ENCODE measurements at regions not wholly inside any gene's neighbourhood (a gene's known extent, or its start where the extent isn't known, plus 50 kb on each side); places are given as distances from the start of the nearest gene placed in this dataset.

DNA sequence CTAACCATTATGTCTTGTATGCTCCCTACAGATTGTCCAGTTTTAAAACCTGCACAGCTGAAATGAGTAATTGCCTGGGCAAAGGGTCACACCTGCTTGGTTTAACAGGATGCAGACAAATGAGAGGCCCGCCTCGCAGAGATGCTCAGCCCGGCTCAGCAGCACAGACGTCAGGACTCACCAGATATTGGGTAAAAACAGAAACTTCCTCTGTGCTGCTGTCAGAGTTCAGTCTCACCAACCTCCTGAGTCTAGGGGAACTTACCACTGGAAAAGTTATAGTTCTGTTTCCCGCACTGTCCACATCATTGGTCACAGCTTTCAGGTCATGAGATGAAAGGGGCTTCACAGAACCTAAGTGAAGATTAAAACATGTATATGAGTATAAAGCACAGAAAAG lies 152.5 kb downstream of the ESM1 start:
- TF ChIP-seq, protein P1, sequence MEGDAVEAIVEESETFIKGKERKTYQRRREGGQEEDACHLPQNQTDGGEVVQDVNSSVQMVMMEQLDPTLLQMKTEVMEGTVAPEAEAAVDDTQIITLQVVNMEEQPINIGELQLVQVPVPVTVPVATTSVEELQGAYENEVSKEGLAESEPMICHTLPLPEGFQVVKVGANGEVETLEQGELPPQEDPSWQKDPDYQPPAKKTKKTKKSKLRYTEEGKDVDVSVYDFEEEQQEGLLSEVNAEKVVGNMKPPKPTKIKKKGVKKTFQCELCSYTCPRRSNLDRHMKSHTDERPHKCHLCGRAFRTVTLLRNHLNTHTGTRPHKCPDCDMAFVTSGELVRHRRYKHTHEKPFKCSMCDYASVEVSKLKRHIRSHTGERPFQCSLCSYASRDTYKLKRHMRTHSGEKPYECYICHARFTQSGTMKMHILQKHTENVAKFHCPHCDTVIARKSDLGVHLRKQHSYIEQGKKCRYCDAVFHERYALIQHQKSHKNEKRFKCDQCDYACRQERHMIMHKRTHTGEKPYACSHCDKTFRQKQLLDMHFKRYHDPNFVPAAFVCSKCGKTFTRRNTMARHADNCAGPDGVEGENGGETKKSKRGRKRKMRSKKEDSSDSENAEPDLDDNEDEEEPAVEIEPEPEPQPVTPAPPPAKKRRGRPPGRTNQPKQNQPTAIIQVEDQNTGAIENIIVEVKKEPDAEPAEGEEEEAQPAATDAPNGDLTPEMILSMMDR (conservative IDR thresholded peaks at IDR 0.05 in 1 of 2, IDR thresholded peaks at IDR 0.05 in 1 of 2; ENCODE audit: low read depth in 1 of 2, low read length in 2 of 2), result no peak
- no peak for TF ChIP-seq EZH2 (IDR thresholded peaks at IDR 0.05; ENCODE audit: low read length, missing control alignments)
